CD4-positive, alpha-beta memory T cell (primary cell): ENCODE measurements at regions not wholly inside any gene's neighbourhood (a gene's known extent, or its start where the extent isn't known, plus 50 kb on each side); places are given as distances from the start of the nearest gene placed in this dataset.

ENCODE experiments used
- CTCF ChIA-PET: fragments of 350-600 bp; sonication (Branson Sonifier 250); formaldehyde crosslinking; loops from one replicate; lab custom pipeline; 2021; ENCODE audit warnings: inconsistent platforms; ENCODE audit not compliant: partially characterized antibody; lab: Charles Lee
- POLR2A ChIA-PET: fragments of 350-600 bp; sonication (Branson Sonifier 250); formaldehyde crosslinking; loops from one replicate; lab custom pipeline; 2021; ENCODE audit not compliant: partially characterized antibody; lab: Charles Lee
- DNase-seq, 5 donors: peaks; one replicate each; pipeline versions ENCODE4 v3.0.0 to v3.0.0-alpha.2; 2020 to 2022; ENCODE audit warnings: mixed read lengths in 1 of 5
- H3K27ac ChIP-seq: one replicate; pipeline ENCODE4 v1.7.0; 2013; ENCODE audit warnings: low read depth, low read length
- H3K27me3 ChIP-seq: 2 replicates; pipeline ENCODE4 v1.7.0; 2013; ENCODE audit warnings: mild to moderate bottlenecking, low read length, moderate library complexity; ENCODE audit not compliant: insufficient read depth
- H3K36me3 ChIP-seq: 2 replicates; pipeline ENCODE4 v1.7.0; 2013; ENCODE audit warnings: mild to moderate bottlenecking, low read length, moderate library complexity; ENCODE audit not compliant: insufficient read depth
- H3K4me1 ChIP-seq: 2 replicates; pipeline ENCODE4 v1.7.0; 2013; ENCODE audit warnings: mild to moderate bottlenecking, low read length, moderate library complexity; ENCODE audit not compliant: insufficient read depth
- H3K4me3 ChIP-seq, 2 donors: one replicate each; pipeline ENCODE4 v1.7.0; 2013; ENCODE audit warnings: low read length in 2 of 2, mild to moderate bottlenecking in 1 of 2
- H3K9me3 ChIP-seq, 2 donors: one replicate each; pipeline ENCODE4 v1.7.0; 2013; ENCODE audit warnings: low read length in 2 of 2, control low read depth in 1 of 2; ENCODE audit not compliant: control insufficient read depth in 1 of 2
- H3K27ac Mint-ChIP-seq, 7 donors: one replicate each; pipeline ENCODE4 v1.8.0; 2020 to 2021; ENCODE audit warnings: mixed read lengths in 7 of 7, mild to moderate bottlenecking in 6 of 7, inconsistent platforms in 3 of 7, moderate library complexity in 3 of 7
- H3K27me3 Mint-ChIP-seq, 2 donors: one replicate each; pipeline ENCODE4 v1.8.0; 2020 to 2021; ENCODE audit warnings: mixed read lengths in 2 of 2
- H3K36me3 Mint-ChIP-seq, 2 donors: one replicate each; pipeline ENCODE4 v1.8.0; 2020 to 2021; ENCODE audit warnings: mixed read lengths in 2 of 2, inconsistent platforms in 1 of 2, mild to moderate bottlenecking in 1 of 2
- H3K4me1 Mint-ChIP-seq, 4 donors: one replicate each; pipeline ENCODE4 v1.8.0; 2020 to 2021; ENCODE audit warnings: mixed read lengths in 4 of 4, mild to moderate bottlenecking in 1 of 4
- H3K4me3 Mint-ChIP-seq, 8 donors: one replicate each; pipeline ENCODE4 v1.8.0; 2020 to 2021; ENCODE audit warnings: mixed read lengths in 8 of 8, mild to moderate bottlenecking in 7 of 8, moderate library complexity in 6 of 8, inconsistent platforms in 3 of 8
- H3K9me3 Mint-ChIP-seq, 8 donors: one replicate each; pipeline ENCODE4 v1.8.0; 2020 to 2021; ENCODE audit warnings: mixed read lengths in 8 of 8, mild to moderate bottlenecking in 5 of 8, inconsistent platforms in 3 of 8, moderate library complexity in 1 of 8
- intact Hi-C: fragments of 100-400 bp; cut with micrococcal nuclease; formaldehyde crosslinking; loops from one replicate; pipeline ENCODE4 v1.15.1; 2023

DNA sequence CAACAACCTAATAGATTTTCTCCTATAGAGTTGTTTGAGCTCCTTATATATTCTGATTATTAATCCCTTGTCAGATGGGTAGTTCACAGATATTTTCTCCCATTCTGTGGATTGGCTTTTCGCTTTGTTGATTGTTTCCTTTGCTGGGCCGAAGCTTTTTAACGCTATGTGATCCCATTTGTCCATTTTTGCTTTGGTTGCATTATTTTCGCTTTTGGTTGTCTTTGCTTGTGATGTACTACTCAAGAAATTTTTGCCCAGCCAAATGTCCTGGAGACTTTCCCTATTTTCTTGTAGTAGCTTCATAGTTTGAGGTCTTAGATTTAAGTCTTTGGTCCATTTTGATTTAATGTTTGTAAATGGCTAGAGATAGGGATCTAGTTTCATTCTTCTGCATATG, 258.4 kb upstream of the FAR2 start:
- Mint-ChIP-seq H3K27me3 (no peaks in the 10 kb centered on the region), H3K4me1 (no peaks in the 10 kb centered on the region), H3K27ac (no peak overlapping the region), H3K4me3 (no peak overlapping the region), H3K36me3 (no peaks in the 10 kb centered on the region), H3K9me3 (no peaks in the 10 kb centered on the region)
- Histone ChIP-seq H3K27me3 (no peaks in the 10 kb centered on the region), H3K36me3 (no peaks in the 10 kb centered on the region), H3K4me1 (no peaks in the 10 kb centered on the region), H3K4me3 (no peak overlapping the region), H3K9me3 (no peaks in the 10 kb centered on the region), H3K27ac (no peak overlapping the region)
- intact Hi-C loops: no loop called here
- POLR2A ChIA-PET: no interaction called here
- CTCF ChIA-PET: no interaction called here
- no peak for DNase-seq

DNA sequence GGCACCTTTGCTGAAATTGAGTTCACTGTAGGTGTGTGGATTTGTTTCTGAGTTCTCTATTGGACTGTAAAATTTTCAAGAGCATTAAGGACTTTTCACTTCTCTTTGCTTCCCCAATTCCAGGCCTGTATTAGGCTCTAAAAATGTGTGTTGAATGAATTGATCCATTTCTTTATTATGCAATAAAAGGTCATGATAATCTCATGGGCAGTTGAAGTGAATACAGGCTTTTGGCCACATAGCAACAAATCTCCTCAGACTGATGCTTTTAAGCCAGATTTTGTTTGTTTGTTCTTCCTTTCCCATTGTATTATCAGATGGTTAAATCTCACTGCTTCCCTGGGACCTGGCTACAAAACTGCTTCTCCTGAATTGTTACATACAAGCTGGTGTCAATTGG, 258.0 kb upstream of the FAR2 start:
- POLR2A ChIA-PET: no interaction called here

DNA sequence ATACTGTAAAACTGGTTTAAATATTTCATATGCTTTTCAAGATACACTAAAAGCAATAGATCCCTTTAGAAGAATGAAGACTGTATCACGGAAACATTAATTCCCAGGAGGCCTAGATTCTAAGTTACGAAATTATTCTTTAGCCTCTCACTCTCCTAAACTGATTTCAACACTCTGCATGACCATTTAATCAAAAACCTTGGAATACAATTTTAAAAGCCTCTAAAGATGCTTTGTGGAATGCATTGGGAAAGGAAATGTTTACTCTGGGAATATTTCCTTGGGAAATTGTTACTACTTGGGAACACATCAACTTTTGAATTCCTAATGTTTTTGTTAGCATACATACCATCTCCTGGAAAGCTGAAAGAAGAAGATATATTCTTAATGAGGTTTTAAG, 255.7 kb upstream of the FAR2 start:
- ChIA-PET CTCF (interaction anchor here (1.1 kb wide), 1 partner anchor 9 kb away, joined by 3 read pairs; no protein-coding TSS in a partner anchor), POLR2A (no interaction called here)
- H3K4me3 Mint-ChIP-seq: no peak overlapping the region
- no peaks in the 10 kb centered on the region for H3K36me3 Mint-ChIP-seq
- Histone ChIP-seq H3K9me3 (no peaks in the 10 kb centered on the region), H3K4me1 (no peaks in the 10 kb centered on the region), H3K36me3 (no peaks in the 10 kb centered on the region), H3K4me3 (no peak overlapping the region), H3K27me3 (no peaks in the 10 kb centered on the region), H3K27ac (no peak overlapping the region)
- intact Hi-C loops: no loop called here
- DNase-seq: no peak
- peaks cover 0 to 3% (median 0%) of the 10 kb centered on the region in 8 donors for H3K9me3 Mint-ChIP-seq
- H3K27ac Mint-ChIP-seq: no peak overlapping the region
- H3K27me3 Mint-ChIP-seq: no peaks in the 10 kb centered on the region
- no peaks in the 10 kb centered on the region for H3K4me1 Mint-ChIP-seq

More for the DNA sequence above, 258.0 kb upstream of the FAR2 start:
- H3K27me3 ChIP-seq: no peaks in the 10 kb centered on the region
- no peaks in the 10 kb centered on the region for H3K9me3 ChIP-seq
- Mint-ChIP-seq H3K27ac (no peak overlapping the region), H3K4me3 (no peak overlapping the region), H3K9me3 (no peaks in the 10 kb centered on the region), H3K4me1 (no peaks in the 10 kb centered on the region), H3K27me3 (no peaks in the 10 kb centered on the region), H3K36me3 (no peaks in the 10 kb centered on the region)
- CTCF ChIA-PET: no interaction called here
- no peak overlapping the region for H3K4me3 ChIP-seq
- no peak overlapping the region for H3K27ac ChIP-seq
- H3K4me1 ChIP-seq: no peaks in the 10 kb centered on the region
- intact Hi-C loops: no loop called here
- no peaks in the 10 kb centered on the region for H3K36me3 ChIP-seq
- DNase-seq: no peak

DNA sequence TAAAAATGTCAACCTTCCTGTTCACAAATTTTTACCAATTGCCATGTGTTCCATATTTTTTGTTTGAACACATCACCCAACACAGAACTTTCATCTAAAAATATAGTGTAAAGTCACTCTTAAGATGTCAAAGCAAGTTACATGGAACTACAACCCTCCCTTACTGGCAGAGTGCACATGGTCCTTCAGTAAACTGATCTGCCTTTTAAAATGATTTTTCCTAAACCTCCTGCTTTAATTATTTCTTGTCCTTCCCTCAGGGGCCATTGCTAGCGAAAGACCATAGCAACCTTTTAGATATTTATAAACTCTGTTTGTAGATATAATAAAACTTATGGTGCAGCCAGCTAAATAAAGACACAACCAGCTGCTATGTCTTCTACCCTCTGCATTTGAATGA, 255.2 kb upstream of the FAR2 start:
- H3K27me3 Mint-ChIP-seq: no peaks in the 10 kb centered on the region
- no peaks in the 10 kb centered on the region for H3K36me3 ChIP-seq
- no peak overlapping the region for H3K27ac Mint-ChIP-seq

DNA sequence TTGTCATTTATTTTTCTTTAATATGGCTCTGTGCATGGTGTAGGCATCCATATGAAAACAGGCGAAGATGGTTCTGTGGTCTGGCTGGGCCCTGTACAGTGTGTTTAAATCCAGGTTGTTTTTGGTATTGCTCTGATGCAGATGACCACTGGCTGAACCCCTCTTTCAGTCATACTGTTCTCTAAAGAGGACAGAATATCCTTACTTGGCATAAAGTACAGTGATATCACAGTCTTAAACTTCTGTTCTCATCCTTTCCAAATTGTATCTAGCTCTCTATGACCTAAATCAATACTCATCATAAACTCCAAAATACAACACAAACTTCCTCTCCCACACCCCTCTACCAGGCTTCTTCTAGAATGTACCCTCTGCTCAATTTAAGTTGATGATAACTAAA, 252.7 kb upstream of the FAR2 start:
- Histone ChIP-seq H3K4me3 (no peak overlapping the region), H3K9me3 (peaks cover 0 to under 1% of the 10 kb centered on the region in 2 donors), H3K36me3 (no peaks in the 10 kb centered on the region), H3K27ac (no peak overlapping the region), H3K4me1 (no peaks in the 10 kb centered on the region), H3K27me3 (no peaks in the 10 kb centered on the region)
- Mint-ChIP-seq H3K27ac (no peak overlapping the region), H3K4me1 (no peaks in the 10 kb centered on the region), H3K9me3 (peaks cover 0 to 21% (median 10%) of the 10 kb centered on the region in 8 donors), H3K36me3 (no peaks in the 10 kb centered on the region), H3K27me3 (no peaks in the 10 kb centered on the region), H3K4me3 (no peak overlapping the region)
- POLR2A ChIA-PET: no interaction called here
- CTCF ChIA-PET: no interaction called here
- intact Hi-C loops: no loop called here
- no peak for DNase-seq

More for the DNA sequence above, 255.2 kb upstream of the FAR2 start:
- H3K27me3 ChIP-seq: no peaks in the 10 kb centered on the region
- CTCF ChIA-PET: interaction anchor here (1.1 kb wide), 1 partner anchor 10 kb away, joined by 3 read pairs; no protein-coding TSS in a partner anchor
- H3K9me3 Mint-ChIP-seq: peaks cover 0 to 5% (median 0%) of the 10 kb centered on the region in 8 donors
- POLR2A ChIA-PET: no interaction called here
- H3K4me3 ChIP-seq: no peak overlapping the region
- no peak overlapping the region for H3K4me3 Mint-ChIP-seq
- intact Hi-C loops: no loop called here
- no peaks in the 10 kb centered on the region for H3K9me3 ChIP-seq
- no peaks in the 10 kb centered on the region for H3K36me3 Mint-ChIP-seq
- no peaks in the 10 kb centered on the region for H3K4me1 Mint-ChIP-seq
- no peak overlapping the region for H3K27ac ChIP-seq
- DNase-seq: no peak
- H3K4me1 ChIP-seq: no peaks in the 10 kb centered on the region

- no peaks in the 10 kb centered on the region for H3K36me3 ChIP-seq
- H3K9me3 ChIP-seq: peaks cover 0 to 3% of the 10 kb centered on the region in 2 donors
- H3K9me3 Mint-ChIP-seq: peaks cover 0 to 28% (median 11%) of the 10 kb centered on the region in 8 donors
- H3K36me3 Mint-ChIP-seq: no peaks in the 10 kb centered on the region
- H3K27ac ChIP-seq: no peak overlapping the region
- no peaks in the 10 kb centered on the region for H3K27me3 Mint-ChIP-seq
- H3K4me3 ChIP-seq: no peak overlapping the region
- POLR2A ChIA-PET: no interaction called here
- no peak overlapping the region for H3K27ac Mint-ChIP-seq
- DNase-seq: no peak
- CTCF ChIA-PET: no interaction called here
- H3K4me1 ChIP-seq: no peaks in the 10 kb centered on the region
- no peak overlapping the region for H3K4me3 Mint-ChIP-seq
- H3K4me1 Mint-ChIP-seq: no peaks in the 10 kb centered on the region
- intact Hi-C loops: no loop called here
- H3K27me3 ChIP-seq: no peaks in the 10 kb centered on the region
These were observed 251.0 kb upstream of the FAR2 start for GRCh38 chr12:28898038-28898437.

- H3K9me3 ChIP-seq: peaks cover 0 to 3% of the 10 kb centered on the region in 2 donors
- Mint-ChIP-seq H3K36me3 (no peaks in the 10 kb centered on the region), H3K27ac (no peak overlapping the region), H3K9me3 (peaks cover 0 to 28% (median 15%) of the 10 kb centered on the region in 8 donors), H3K4me1 (no peaks in the 10 kb centered on the region), H3K4me3 (no peak overlapping the region), H3K27me3 (no peaks in the 10 kb centered on the region)
- no peak for DNase-seq
- H3K4me3 ChIP-seq: no peak overlapping the region
- no peak overlapping the region for H3K27ac ChIP-seq
- intact Hi-C loops: no loop called here
- no peaks in the 10 kb centered on the region for H3K4me1 ChIP-seq
- CTCF ChIA-PET: no interaction called here
- POLR2A ChIA-PET: no interaction called here
- H3K27me3 ChIP-seq: no peaks in the 10 kb centered on the region
- H3K36me3 ChIP-seq: no peaks in the 10 kb centered on the region
These were observed 249.1 kb upstream of the FAR2 start for GRCh38 chr12:28899951-28900350.
